ENCODE measurements at regions not wholly inside any gene's neighbourhood (a gene's known extent, or its start where the extent isn't known, plus 50 kb on each side); places are given as distances from the start of the nearest gene placed in this dataset.

GRCh38 chr12:72978999-72979398, 706.8 kb downstream of the TRHDE start:
- TF ChIP-seq EZH2 (optimal IDR thresholded peaks at IDR 0.05; ENCODE audit: low read depth, low read length) = no peak
- TF ChIP-seq CTCF (IDR thresholded peaks at IDR 0.05; ENCODE audit: low read length) = no peak
- TF ChIP-seq EZH2phosphoT487 (IDR thresholded peaks at IDR 0.05; ENCODE audit: low read length) = no peak
- DNase-seq = no peak

GRCh38 chr12:72982356-72982755, 710.2 kb downstream of the TRHDE start:
- H2AFZ ChIP-seq (ENCODE audit: low read length) = no peak overlapping the region
- TF ChIP-seq CTCF (IDR thresholded peaks at IDR 0.05; ENCODE audit: low read length) (no peak), EZH2 (optimal IDR thresholded peaks at IDR 0.05; ENCODE audit: low read depth, low read length) (no peak), EZH2phosphoT487 (IDR thresholded peaks at IDR 0.05; ENCODE audit: low read length) (no peak)
- no peaks in the 10 kb centered on the region for H3F3A ChIP-seq (ENCODE audit: insufficient read depth, low read length)

More at GRCh38 chr12:72978999-72979398, 706.8 kb downstream of the TRHDE start:
- Histone ChIP-seq H3K27ac (ENCODE audit: low read length) (no peak overlapping the region), H3K9me3 (replicated peaks; ENCODE audit: insufficient read depth, low read length) (no peaks in the 10 kb centered on the region), H3K27me3 (replicated peaks; ENCODE audit: insufficient read depth, low read length) (no peaks in the 10 kb centered on the region), H3K79me2 (ENCODE audit: low read length) (no peaks in the 10 kb centered on the region), H2AFZ (ENCODE audit: low read length) (no peak overlapping the region), H3K36me3 (replicated peaks; ENCODE audit: insufficient read depth, low read length) (no peaks in the 10 kb centered on the region), H3K9me2 (replicated peaks; ENCODE audit: insufficient read depth, low read length) (no peaks in the 10 kb centered on the region), H3F3A (ENCODE audit: insufficient read depth, low read length) (no peaks in the 10 kb centered on the region), H3K9ac (ENCODE audit: low read length) (no peak overlapping the region), H4K20me1 (ENCODE audit: insufficient read depth, low read length) (no peaks in the 10 kb centered on the region), H3K4me3 (ENCODE audit: low read length) (no peak overlapping the region), H3K4me1 (ENCODE audit: low read length) (no peaks in the 10 kb centered on the region), H3K4me2 (ENCODE audit: low read depth, low read length) (no peak overlapping the region)

GRCh38 chr12:72986963-72987362, 714.8 kb downstream of the TRHDE start:
- Histone ChIP-seq H3K79me2 (ENCODE audit: low read length) (no peaks in the 10 kb centered on the region), H2AFZ (ENCODE audit: low read length) (no peak overlapping the region), H3F3A (ENCODE audit: insufficient read depth, low read length) (no peaks in the 10 kb centered on the region), H3K27ac (ENCODE audit: low read length) (no peak overlapping the region), H4K20me1 (ENCODE audit: insufficient read depth, low read length) (no peaks in the 10 kb centered on the region), H3K4me2 (ENCODE audit: low read depth, low read length) (no peak overlapping the region), H3K9ac (ENCODE audit: low read length) (no peak overlapping the region), H3K27me3 (replicated peaks; ENCODE audit: insufficient read depth, low read length) (no peaks in the 10 kb centered on the region), H3K4me3 (ENCODE audit: low read length) (no peak overlapping the region), H3K9me2 (replicated peaks; ENCODE audit: insufficient read depth, low read length) (no peaks in the 10 kb centered on the region), H3K9me3 (replicated peaks; ENCODE audit: insufficient read depth, low read length) (no peaks in the 10 kb centered on the region), H3K4me1 (ENCODE audit: low read length) (no peaks in the 10 kb centered on the region), H3K36me3 (replicated peaks; ENCODE audit: insufficient read depth, low read length) (no peaks in the 10 kb centered on the region)
- TF ChIP-seq EZH2phosphoT487 (IDR thresholded peaks at IDR 0.05; ENCODE audit: low read length) (no peak), CTCF (IDR thresholded peaks at IDR 0.05; ENCODE audit: low read length) (no peak), EZH2 (optimal IDR thresholded peaks at IDR 0.05; ENCODE audit: low read depth, low read length) (no peak)
- no peak for DNase-seq

More at GRCh38 chr12:72982356-72982755, 710.2 kb downstream of the TRHDE start:
- H3K9me2 ChIP-seq (replicated peaks; ENCODE audit: insufficient read depth, low read length) = no peaks in the 10 kb centered on the region
- H3K9ac ChIP-seq (ENCODE audit: low read length) = no peak overlapping the region
- no peaks in the 10 kb centered on the region for H3K4me1 ChIP-seq (ENCODE audit: low read length)
- H3K36me3 ChIP-seq (replicated peaks; ENCODE audit: insufficient read depth, low read length) = no peaks in the 10 kb centered on the region
- no peak overlapping the region for H3K4me3 ChIP-seq (ENCODE audit: low read length)
- H3K27me3 ChIP-seq (replicated peaks; ENCODE audit: insufficient read depth, low read length) = no peaks in the 10 kb centered on the region
- no peaks in the 10 kb centered on the region for H3K9me3 ChIP-seq (replicated peaks; ENCODE audit: insufficient read depth, low read length)
- H3K4me2 ChIP-seq (ENCODE audit: low read depth, low read length) = no peak overlapping the region
- no peak for DNase-seq
- no peaks in the 10 kb centered on the region for H3K79me2 ChIP-seq (ENCODE audit: low read length)
- H4K20me1 ChIP-seq (ENCODE audit: insufficient read depth, low read length) = no peaks in the 10 kb centered on the region
- H3K27ac ChIP-seq (ENCODE audit: low read length) = no peak overlapping the region

Data from MM.1S (cell line).